GM12878 (cell line): ENCODE measurements at regions not wholly inside any gene's neighbourhood (a gene's known extent, or its start where the extent isn't known, plus 50 kb on each side); places are given as distances from the start of the nearest gene placed in this dataset.

Experiments
- ATAC-seq: fragments of 200-7000 bp; cut with Tn5 transposase; 3 replicates; pipeline ENCODE4 v1.9.1; 2020; ENCODE audit warnings: mild to moderate bottlenecking, moderate library complexity
- BruUV-seq: library from RNA; stranded (reverse); fragments of 400-500 nt; replicated peaks from 2 replicates; lab custom pipeline; 2021; lab: Mats Ljungman, UMichigan
- CTCF ChIA-PET: fragments of 300-600 bp; sonication (Branson Sonifier 250); formaldehyde crosslinking; extraction: SDS; loops from one replicate; lab custom pipeline; 2021; ENCODE audit warnings: inconsistent platforms; lab: Yijun Ruan, JAX
- POLR2A ChIA-PET: fragments of 350-600 bp; formaldehyde crosslinking; extraction: SDS; loops from one replicate; lab custom pipeline; 2021; ENCODE audit warnings: inconsistent platforms; lab: Charles Lee
- RAD21 ChIA-PET: fragments of 300-600 bp; sonication (Branson Sonifier 250); formaldehyde crosslinking; loops from one replicate; lab custom pipeline; 2023; ENCODE audit warnings: antibody characterized with exemption; ENCODE audit not compliant: unreplicated experiment; lab: Charles Lee
- SMC1A ChIA-PET: fragments of 300-600 bp; sonication (Branson Sonifier 250); formaldehyde crosslinking; loops from one replicate; lab custom pipeline; 2023; ENCODE audit not compliant: unreplicated experiment, uncharacterized antibody; lab: Charles Lee
- DNase-seq: peaks from one replicate; pipeline ENCODE4 v3.0.0-alpha.2; 2011; ENCODE audit warnings: low read depth, low spot score
- FAIRE-seq: peaks from 3 replicates; lab custom pipeline; 2011; peaks lifted over from hg19 to GRCh38; lab: Jason Lieb, UNC
- H2AFZ ChIP-seq: 2 replicates; pipeline ENCODE4 v1.6.0; 2011; ENCODE audit warnings: low read depth, low read length, control low read depth; ENCODE audit not compliant: control insufficient read depth
- H3K27ac ChIP-seq: 2 replicates; pipeline ENCODE4 v1.5.1; 2011; ENCODE audit warnings: control low read depth; ENCODE audit not compliant: control insufficient read depth, insufficient read depth
- H3K27me3 ChIP-seq, 2 experiments: replicated peaks in 1 of 2; 2 replicates each; pipeline versions ENCODE4 v1.6.0 to v1.6.1; 2011; ENCODE audit warnings: low read length in 1 of 2; ENCODE audit not compliant: control insufficient read depth in 2 of 2, insufficient read depth in 2 of 2
- H3K36me3 ChIP-seq, 2 experiments: 2 replicates each; pipeline ENCODE4 v1.5.1; 2011; ENCODE audit warnings: low read length in 1 of 2; ENCODE audit not compliant: control insufficient read depth in 2 of 2, insufficient read depth in 2 of 2
- H3K4me1 ChIP-seq: 2 replicates; pipeline ENCODE4 v1.6.1; 2011; ENCODE audit warnings: mild to moderate bottlenecking, low read length, moderate library complexity, mixed read lengths; ENCODE audit not compliant: control insufficient read depth, insufficient read depth
- H3K4me2 ChIP-seq: 2 replicates; pipeline ENCODE4 v1.6.0; 2011; ENCODE audit warnings: control low read depth; ENCODE audit not compliant: control insufficient read depth, insufficient read depth
- H3K4me3 ChIP-seq: fragments of 200-600 bp; sonication (generic); 2 replicates; pipeline ENCODE4 v1.5.1; 2016
- H3K79me2 ChIP-seq: 2 replicates; pipeline ENCODE4 v1.6.0; 2011; ENCODE audit warnings: low read length; ENCODE audit not compliant: control insufficient read depth, insufficient read depth
- H3K9ac ChIP-seq: 2 replicates; pipeline ENCODE4 v1.8.0; 2011; ENCODE audit warnings: low read length, control low read depth, mixed read lengths; ENCODE audit not compliant: control insufficient read depth, insufficient read depth
- H3K9me3 ChIP-seq: replicated peaks from 3 replicates; pipeline ENCODE4 v1.5.1; 2011; ENCODE audit warnings: mild to moderate bottlenecking, low read length; ENCODE audit not compliant: control insufficient read depth, insufficient read depth
- H4K20me1 ChIP-seq: 2 replicates; pipeline ENCODE4 v1.6.0; 2011; ENCODE audit not compliant: control insufficient read depth, insufficient read depth
- CBX3 ChIP-seq: fragments of 200-600 bp; sonication (generic); IDR thresholded peaks from 2 replicates; pipeline ENCODE4 v1.6.1; 2016; ENCODE audit warnings: low read depth, borderline replicate concordance
- CREB1 ChIP-seq: IDR thresholded peaks from 2 replicates; pipeline ENCODE4 v1.6.1; 2012; ENCODE audit warnings: low read depth, mild to moderate bottlenecking, inconsistent platforms
- EP300 ChIP-seq, 2 experiments: fragments of 150-350 bp in 1 of 2; IDR thresholded peaks; 2 replicates each; pipeline ENCODE4 v1.6.1; 2011 to 2012; ENCODE audit warnings: low read depth in 2 of 2, low read length in 2 of 2, borderline replicate concordance in 1 of 2, improper control_type of control experiment in 1 of 2, inconsistent platforms in 1 of 2; ENCODE audit not compliant: control insufficient read depth in 1 of 2
- RAD21 ChIP-seq: IDR thresholded peaks from 2 replicates; pipeline ENCODE4 v1.6.1; 2011; ENCODE audit warnings: mild to moderate bottlenecking, low read depth, low read length, moderate library complexity; ENCODE audit not compliant: insufficient read depth
- ZBED1 ChIP-seq: IDR thresholded peaks from 2 replicates; pipeline ENCODE4 v1.6.1; 2016; ENCODE audit warnings: borderline replicate concordance
- ZNF622 ChIP-seq: fragments of 450-650 bp; IDR thresholded peaks from 2 replicates; pipeline ENCODE4 v1.6.1; 2017; ENCODE audit warnings: mild to moderate bottlenecking, inconsistent platforms
- ZZZ3 ChIP-seq: IDR thresholded peaks from 2 replicates; pipeline ENCODE4 v1.6.1; 2011; ENCODE audit warnings: low read depth; ENCODE audit not compliant: control insufficient read depth, insufficient read length
- WGBS: methylation state at CpG from one replicate; pipeline ENCODE4 v1.1.6; 2016; ENCODE audit warnings: low lambda C conversion rate; ENCODE audit not compliant: insufficient replicate concordance, insufficient coverage; ENCODE audit errors: missing lambda C conversion rate; 5-methylcytosine and 5-hydroxymethylcytosine counted together
- in situ Hi-C: fragments of 300-500 bp; cut with MboI; formaldehyde crosslinking; loops from 9 replicates; pipeline ENCODE4 v1.14.3; 2018; ENCODE audit warnings: mixed read lengths
- intact Hi-C: fragments of 100-400 bp; cut with micrococcal nuclease; formaldehyde crosslinking; loops from one replicate; pipeline ENCODE4 v1.14.2; 2022; ENCODE audit not compliant: unreplicated experiment
- TF ChIP-seq, protein P1 (sequence below): IDR thresholded peaks from 2 replicates; pipeline ENCODE4 v1.6.1; 2012; ENCODE audit warnings: low read depth, low read length, improper control_type of control experiment
- TF ChIP-seq, protein P2 (sequence below): fragments of 450-650 bp; IDR thresholded peaks from 2 replicates; pipeline ENCODE4 v1.6.1; 2016; ENCODE audit warnings: mild to moderate bottlenecking, moderate library complexity, borderline replicate concordance
- TF ChIP-seq, protein P3 (sequence below): fragments of 450-650 bp; IDR thresholded peaks from 2 replicates; pipeline ENCODE4 v1.6.1; 2017; ENCODE audit warnings: borderline replicate concordance
- TF ChIP-seq, protein P4 (sequence below): IDR thresholded peaks from 2 replicates; pipeline ENCODE4 v1.6.1; 2011; ENCODE audit warnings: borderline replicate concordance, low read depth, mild to moderate bottlenecking, moderate library complexity, mixed read lengths, low read length; ENCODE audit not compliant: insufficient read depth; ENCODE audit errors: extremely low read length
- TF ChIP-seq, protein P5 (sequence below): fragments of 150-350 bp; IDR thresholded peaks from 2 replicates; pipeline ENCODE4 v1.6.1; 2014; ENCODE audit warnings: mild to moderate bottlenecking, low read depth, low read length

DNA sequence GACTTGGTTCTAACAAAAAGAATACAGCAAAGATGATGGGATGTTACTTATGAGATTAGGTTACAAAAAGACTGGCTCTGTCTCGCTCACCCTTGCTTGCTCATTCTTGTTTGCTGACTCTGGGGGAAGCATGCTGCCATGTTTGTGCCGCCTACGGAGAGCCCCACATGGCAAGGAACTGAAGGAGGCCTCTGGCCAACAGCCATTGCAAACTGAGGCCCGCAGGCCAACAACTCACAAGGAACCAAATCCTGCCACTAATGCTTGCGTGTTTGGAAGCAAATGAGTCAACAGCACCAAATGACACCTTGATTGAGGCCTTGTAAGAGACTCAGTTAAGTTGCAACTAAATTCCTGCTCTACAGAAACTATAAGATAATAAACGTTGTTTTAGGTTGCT lies 82.1 kb upstream of the FOXN2 start:
- Histone ChIP-seq H3K27me3 (no peaks in the 10 kb centered on the region), H3K79me2 (no peaks in the 10 kb centered on the region), H3K9ac (no peak overlapping the region), H3K36me3 (no peaks in the 10 kb centered on the region), H3K9me3 (peaks cover 1% of the 10 kb centered on the region; the same call in 2 of the 3 replicates), H3K4me3 (no peak overlapping the region), H2AFZ (no peak overlapping the region), H3K4me1 (peaks cover 16% of the 10 kb centered on the region), H4K20me1 (no peaks in the 10 kb centered on the region), H3K27ac (no peak overlapping the region), H3K4me2 (no peak overlapping the region)
- ChIA-PET RAD21 (no interaction called here), CTCF (no interaction called here), SMC1A (no interaction called here), POLR2A (no interaction called here)
- DNase-seq (no peak), ATAC-seq (no peak), FAIRE-seq (no peak)
- 86% methylated on average over 6 of the region's 6 CpGs for WGBS
- intact Hi-C loops, result loop anchor here (2.0 kb wide), 1 partner anchor 16 kb away; no protein-coding TSS in a partner anchor
- TF ChIP-seq, protein P1, sequence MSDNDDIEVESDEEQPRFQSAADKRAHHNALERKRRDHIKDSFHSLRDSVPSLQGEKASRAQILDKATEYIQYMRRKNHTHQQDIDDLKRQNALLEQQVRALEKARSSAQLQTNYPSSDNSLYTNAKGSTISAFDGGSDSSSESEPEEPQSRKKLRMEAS, result no peak
- TF ChIP-seq, protein P2, sequence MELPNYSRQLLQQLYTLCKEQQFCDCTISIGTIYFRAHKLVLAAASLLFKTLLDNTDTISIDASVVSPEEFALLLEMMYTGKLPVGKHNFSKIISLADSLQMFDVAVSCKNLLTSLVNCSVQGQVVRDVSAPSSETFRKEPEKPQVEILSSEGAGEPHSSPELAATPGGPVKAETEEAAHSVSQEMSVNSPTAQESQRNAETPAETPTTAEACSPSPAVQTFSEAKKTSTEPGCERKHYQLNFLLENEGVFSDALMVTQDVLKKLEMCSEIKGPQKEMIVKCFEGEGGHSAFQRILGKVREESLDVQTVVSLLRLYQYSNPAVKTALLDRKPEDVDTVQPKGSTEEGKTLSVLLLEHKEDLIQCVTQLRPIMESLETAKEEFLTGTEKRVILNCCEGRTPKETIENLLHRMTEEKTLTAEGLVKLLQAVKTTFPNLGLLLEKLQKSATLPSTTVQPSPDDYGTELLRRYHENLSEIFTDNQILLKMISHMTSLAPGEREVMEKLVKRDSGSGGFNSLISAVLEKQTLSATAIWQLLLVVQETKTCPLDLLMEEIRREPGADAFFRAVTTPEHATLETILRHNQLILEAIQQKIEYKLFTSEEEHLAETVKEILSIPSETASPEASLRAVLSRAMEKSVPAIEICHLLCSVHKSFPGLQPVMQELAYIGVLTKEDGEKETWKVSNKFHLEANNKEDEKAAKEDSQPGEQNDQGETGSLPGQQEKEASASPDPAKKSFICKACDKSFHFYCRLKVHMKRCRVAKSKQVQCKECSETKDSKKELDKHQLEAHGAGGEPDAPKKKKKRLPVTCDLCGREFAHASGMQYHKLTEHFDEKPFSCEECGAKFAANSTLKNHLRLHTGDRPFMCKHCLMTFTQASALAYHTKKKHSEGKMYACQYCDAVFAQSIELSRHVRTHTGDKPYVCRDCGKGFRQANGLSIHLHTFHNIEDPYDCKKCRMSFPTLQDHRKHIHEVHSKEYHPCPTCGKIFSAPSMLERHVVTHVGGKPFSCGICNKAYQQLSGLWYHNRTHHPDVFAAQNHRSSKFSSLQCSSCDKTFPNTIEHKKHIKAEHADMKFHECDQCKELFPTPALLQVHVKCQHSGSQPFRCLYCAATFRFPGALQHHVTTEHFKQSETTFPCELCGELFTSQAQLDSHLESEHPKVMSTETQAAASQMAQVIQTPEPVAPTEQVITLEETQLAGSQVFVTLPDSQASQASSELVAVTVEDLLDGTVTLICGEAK, result no peak
- TF ChIP-seq, protein P3, sequence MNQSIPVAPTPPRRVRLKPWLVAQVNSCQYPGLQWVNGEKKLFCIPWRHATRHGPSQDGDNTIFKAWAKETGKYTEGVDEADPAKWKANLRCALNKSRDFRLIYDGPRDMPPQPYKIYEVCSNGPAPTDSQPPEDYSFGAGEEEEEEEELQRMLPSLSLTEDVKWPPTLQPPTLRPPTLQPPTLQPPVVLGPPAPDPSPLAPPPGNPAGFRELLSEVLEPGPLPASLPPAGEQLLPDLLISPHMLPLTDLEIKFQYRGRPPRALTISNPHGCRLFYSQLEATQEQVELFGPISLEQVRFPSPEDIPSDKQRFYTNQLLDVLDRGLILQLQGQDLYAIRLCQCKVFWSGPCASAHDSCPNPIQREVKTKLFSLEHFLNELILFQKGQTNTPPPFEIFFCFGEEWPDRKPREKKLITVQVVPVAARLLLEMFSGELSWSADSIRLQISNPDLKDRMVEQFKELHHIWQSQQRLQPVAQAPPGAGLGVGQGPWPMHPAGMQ, result no peak
- TF ChIP-seq, protein P4, sequence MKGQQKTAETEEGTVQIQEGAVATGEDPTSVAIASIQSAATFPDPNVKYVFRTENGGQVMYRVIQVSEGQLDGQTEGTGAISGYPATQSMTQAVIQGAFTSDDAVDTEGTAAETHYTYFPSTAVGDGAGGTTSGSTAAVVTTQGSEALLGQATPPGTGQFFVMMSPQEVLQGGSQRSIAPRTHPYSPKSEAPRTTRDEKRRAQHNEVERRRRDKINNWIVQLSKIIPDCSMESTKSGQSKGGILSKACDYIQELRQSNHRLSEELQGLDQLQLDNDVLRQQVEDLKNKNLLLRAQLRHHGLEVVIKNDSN, result no peak
- TF ChIP-seq RAD21 (no peak), ZZZ3 (no peak), ZBED1 (no peak), EP300 (IDR thresholded peaks at IDR 0.05; ENCODE audit: borderline replicate concordance in 1 of 2, control insufficient read depth in 1 of 2, low read depth in 2 of 2, low read length in 2 of 2) (no peak), CBX3 (no peak), ZNF622 (no peak), CREB1 (no peak)
- TF ChIP-seq, protein P5, sequence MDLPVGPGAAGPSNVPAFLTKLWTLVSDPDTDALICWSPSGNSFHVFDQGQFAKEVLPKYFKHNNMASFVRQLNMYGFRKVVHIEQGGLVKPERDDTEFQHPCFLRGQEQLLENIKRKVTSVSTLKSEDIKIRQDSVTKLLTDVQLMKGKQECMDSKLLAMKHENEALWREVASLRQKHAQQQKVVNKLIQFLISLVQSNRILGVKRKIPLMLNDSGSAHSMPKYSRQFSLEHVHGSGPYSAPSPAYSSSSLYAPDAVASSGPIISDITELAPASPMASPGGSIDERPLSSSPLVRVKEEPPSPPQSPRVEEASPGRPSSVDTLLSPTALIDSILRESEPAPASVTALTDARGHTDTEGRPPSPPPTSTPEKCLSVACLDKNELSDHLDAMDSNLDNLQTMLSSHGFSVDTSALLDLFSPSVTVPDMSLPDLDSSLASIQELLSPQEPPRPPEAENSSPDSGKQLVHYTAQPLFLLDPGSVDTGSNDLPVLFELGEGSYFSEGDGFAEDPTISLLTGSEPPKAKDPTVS, result no peak
- BruUV-seq, result no TSS peak
- in situ Hi-C loops, result no loop called here
